WTC11 (cell line): ENCODE measurements at regions not wholly inside any gene's neighbourhood (a gene's known extent, or its start where the extent isn't known, plus 50 kb on each side); places are given as distances from the start of the nearest gene placed in this dataset.
A peak's percentile ranks its signal among the peaks of the same experiment; 100 is the strongest.

Source experiments
- ATAC-seq: fragments of 200-7000 bp; cut with Tn5 transposase; 2 replicates; pipeline ENCODE4 v1.10.0; 2021; ENCODE audit warnings: mild to moderate bottlenecking, moderate library complexity
- CTCF ChIA-PET: fragments of 300-600 bp; sonication (Branson Sonifier 250); formaldehyde crosslinking; loops from one replicate; lab custom pipeline; 2021; ENCODE audit warnings: antibody characterized with exemption; lab: Charles Lee
- POLR2A ChIA-PET: fragments of 350-600 bp; sonication (Branson Sonifier 250); formaldehyde crosslinking; loops from one replicate; lab custom pipeline; 2021; ENCODE audit warnings: antibody characterized with exemption; lab: Charles Lee
- DNase-seq: peaks from one replicate; pipeline ENCODE4 v3.0.0; 2021; ENCODE audit warnings: low spot score
- H3K27ac Mint-ChIP-seq: 2 replicates; pipeline ENCODE4 v1.8.0; 2021; ENCODE audit warnings: mixed read lengths
- H3K27me3 Mint-ChIP-seq: 2 replicates; pipeline ENCODE4 v1.8.0; 2021; ENCODE audit warnings: low read depth, mild to moderate bottlenecking, moderate library complexity, mixed read lengths
- H3K36me3 Mint-ChIP-seq: 2 replicates; pipeline ENCODE4 v1.8.0; 2021; ENCODE audit warnings: mixed read lengths
- H3K4me1 Mint-ChIP-seq: 2 replicates; pipeline ENCODE4 v1.8.0; 2022; ENCODE audit warnings: mixed read lengths
- H3K4me3 Mint-ChIP-seq: 2 replicates; pipeline ENCODE4 v1.8.0; 2021; ENCODE audit warnings: mild to moderate bottlenecking, moderate library complexity, mixed read lengths
- H3K9me3 Mint-ChIP-seq: 2 replicates; pipeline ENCODE4 v1.8.0; 2021; ENCODE audit warnings: mixed read lengths
- ATF2 ChIP-seq: sonication (generic); formaldehyde crosslinking; IDR thresholded peaks from 2 replicates; pipeline ENCODE4 v1.8.1; 2022; ENCODE audit warnings: low read depth, missing genetic modification reagents, borderline replicate concordance
- CBFB ChIP-seq: sonication (generic); formaldehyde crosslinking; IDR thresholded peaks from 2 replicates; pipeline ENCODE4 v1.8.1; 2022; ENCODE audit warnings: mild to moderate bottlenecking, low read depth, missing genetic modification reagents
- EMX1 ChIP-seq: fragments of 250-450 bp; sonication (Bioruptor Pico); IDR thresholded peaks from 2 replicates; pipeline ENCODE4 v1.8.0; 2021; ENCODE audit warnings: mild to moderate bottlenecking
- FOXK1 ChIP-seq: sonication (generic); formaldehyde crosslinking; IDR thresholded peaks from 2 replicates; pipeline ENCODE4 v1.8.0; 2022; ENCODE audit warnings: mild to moderate bottlenecking, moderate library complexity, missing genetic modification reagents
- GABPB1 ChIP-seq: sonication (generic); formaldehyde crosslinking; IDR thresholded peaks from 2 replicates; pipeline ENCODE4 v1.8.1; 2023; ENCODE audit warnings: mild to moderate bottlenecking, missing genetic modification reagents
- JAZF1 ChIP-seq: fragments of 250-450 bp; sonication (Bioruptor Pico); IDR thresholded peaks from 2 replicates; pipeline ENCODE4 v1.9.0; 2021; ENCODE audit warnings: moderate library complexity, mild to moderate bottlenecking, inconsistent platforms
- OVOL2 ChIP-seq: fragments of 250-450 bp; sonication (Bioruptor Pico); IDR thresholded peaks from 2 replicates; pipeline ENCODE4 v1.9.0; 2021; ENCODE audit warnings: mild to moderate bottlenecking, borderline replicate concordance
- ZNF232 ChIP-seq: sonication (generic); formaldehyde crosslinking; IDR thresholded peaks from 2 replicates; pipeline ENCODE4 v1.8.0; 2022; ENCODE audit warnings: mild to moderate bottlenecking, missing genetic modification reagents
- ZNF263 ChIP-seq: sonication (generic); formaldehyde crosslinking; IDR thresholded peaks from 2 replicates; pipeline ENCODE4 v1.8.1; 2022; ENCODE audit warnings: low read depth, mild to moderate bottlenecking, moderate library complexity, missing genetic modification reagents
- ZNF317 ChIP-seq: sonication (generic); formaldehyde crosslinking; IDR thresholded peaks from 2 replicates; pipeline ENCODE4 v1.8.1; 2023; ENCODE audit warnings: low read depth, mild to moderate bottlenecking, moderate library complexity, missing genetic modification reagents, borderline replicate concordance
- ZNF416 ChIP-seq: fragments of 250-450 bp; sonication (Bioruptor Pico); IDR thresholded peaks from 2 replicates; pipeline ENCODE4 v1.9.0; 2021; ENCODE audit warnings: mild to moderate bottlenecking, inconsistent platforms
- ZNF671 ChIP-seq: fragments of 250-450 bp; sonication (Bioruptor Pico); IDR thresholded peaks from 2 replicates; pipeline ENCODE4 v1.8.0; 2021; ENCODE audit warnings: mild to moderate bottlenecking
- TF ChIP-seq, protein P1 (sequence below): sonication (generic); formaldehyde crosslinking; IDR thresholded peaks from 2 replicates; pipeline ENCODE4 v1.8.0; 2023; ENCODE audit warnings: missing genetic modification reagents
- TF ChIP-seq, protein P2 (sequence below): sonication (generic); formaldehyde crosslinking; conservative IDR thresholded peaks from 2 replicates; pipeline ENCODE4 v1.8.1; 2022; ENCODE audit warnings: mild to moderate bottlenecking, missing genetic modification reagents
- TF ChIP-seq, protein P3 (sequence below): sonication (generic); formaldehyde crosslinking; IDR thresholded peaks from 2 replicates; pipeline ENCODE4 v1.8.0; 2023; ENCODE audit warnings: missing genetic modification reagents, mild to moderate bottlenecking, borderline replicate concordance
- TF ChIP-seq, protein P4 (sequence below): fragments of 200-600 bp; IDR thresholded peaks from 2 replicates; pipeline ENCODE4 v1.8.0; 2022; ENCODE audit warnings: antibody characterized with exemption
- TF ChIP-seq, protein P5 (sequence below): fragments of 250-450 bp; sonication (Bioruptor Pico); IDR thresholded peaks from 2 replicates; pipeline ENCODE4 v1.8.0; 2021; ENCODE audit warnings: mild to moderate bottlenecking

DNA sequence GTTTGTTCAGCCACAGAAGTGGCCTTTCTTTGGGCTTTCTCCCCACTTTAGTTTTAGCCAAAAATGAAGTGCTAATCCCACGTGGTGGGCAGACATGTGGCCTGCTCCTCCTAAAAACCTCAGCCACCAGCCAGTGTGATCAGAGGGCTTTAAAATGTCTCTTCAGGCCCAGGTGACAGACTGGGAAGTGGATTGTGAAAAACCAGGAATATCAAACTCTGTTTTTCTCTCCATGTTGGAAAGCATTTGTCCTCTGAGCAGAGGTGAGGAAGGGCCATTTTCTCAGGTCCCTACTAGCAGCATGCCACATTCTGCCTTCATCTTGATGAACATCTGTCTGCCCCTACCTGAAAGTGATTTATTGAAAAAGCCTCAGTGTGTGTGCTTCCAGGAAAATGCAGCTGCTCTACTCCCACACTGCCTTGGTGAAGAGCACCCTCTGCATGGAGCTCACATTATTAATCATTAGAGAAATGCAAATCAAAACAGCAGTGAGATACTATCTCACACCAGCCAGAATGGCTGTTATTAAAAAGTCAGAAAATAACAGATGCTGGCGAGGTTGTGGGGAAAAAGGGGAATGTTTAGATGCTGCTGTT is 181.2 kb upstream of the DMAC1 start:
- ChIA-PET POLR2A (no interaction called here), CTCF (no interaction called here)
- ATAC-seq (no peak), DNase-seq (no peak)
- peaks cover 32% of the 10 kb centered on the region for H3K4me1 Mint-ChIP-seq
- no peak overlapping the region for H3K4me3 Mint-ChIP-seq
- H3K9me3 Mint-ChIP-seq: no peaks in the 10 kb centered on the region
- no peaks in the 10 kb centered on the region for H3K36me3 Mint-ChIP-seq
- TF ChIP-seq ZNF671 (no peak), GABPB1 (CRISPR knock-in tag) (no peak), ZNF317 (CRISPR knock-in tag) (no peak), ATF2 (no peak), ZNF263 (CRISPR knock-in tag) (no peak), OVOL2 (CRISPR knock-in tag) (no peak), CBFB (CRISPR knock-in tag) (no peak), JAZF1 (CRISPR knock-in tag) (no peak), ZNF416 (CRISPR knock-in tag) (no peak), ZNF232 (no peak), FOXK1 (no peak), EMX1 (CRISPR knock-in tag) (no peak)
- TF ChIP-seq, protein P1, sequence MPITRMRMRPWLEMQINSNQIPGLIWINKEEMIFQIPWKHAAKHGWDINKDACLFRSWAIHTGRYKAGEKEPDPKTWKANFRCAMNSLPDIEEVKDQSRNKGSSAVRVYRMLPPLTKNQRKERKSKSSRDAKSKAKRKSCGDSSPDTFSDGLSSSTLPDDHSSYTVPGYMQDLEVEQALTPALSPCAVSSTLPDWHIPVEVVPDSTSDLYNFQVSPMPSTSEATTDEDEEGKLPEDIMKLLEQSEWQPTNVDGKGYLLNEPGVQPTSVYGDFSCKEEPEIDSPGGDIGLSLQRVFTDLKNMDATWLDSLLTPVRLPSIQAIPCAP (CRISPR knock-in tag): no peak
- TF ChIP-seq, protein P2, sequence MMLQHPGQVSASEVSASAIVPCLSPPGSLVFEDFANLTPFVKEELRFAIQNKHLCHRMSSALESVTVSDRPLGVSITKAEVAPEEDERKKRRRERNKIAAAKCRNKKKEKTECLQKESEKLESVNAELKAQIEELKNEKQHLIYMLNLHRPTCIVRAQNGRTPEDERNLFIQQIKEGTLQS: no peak
- TF ChIP-seq, protein P3, sequence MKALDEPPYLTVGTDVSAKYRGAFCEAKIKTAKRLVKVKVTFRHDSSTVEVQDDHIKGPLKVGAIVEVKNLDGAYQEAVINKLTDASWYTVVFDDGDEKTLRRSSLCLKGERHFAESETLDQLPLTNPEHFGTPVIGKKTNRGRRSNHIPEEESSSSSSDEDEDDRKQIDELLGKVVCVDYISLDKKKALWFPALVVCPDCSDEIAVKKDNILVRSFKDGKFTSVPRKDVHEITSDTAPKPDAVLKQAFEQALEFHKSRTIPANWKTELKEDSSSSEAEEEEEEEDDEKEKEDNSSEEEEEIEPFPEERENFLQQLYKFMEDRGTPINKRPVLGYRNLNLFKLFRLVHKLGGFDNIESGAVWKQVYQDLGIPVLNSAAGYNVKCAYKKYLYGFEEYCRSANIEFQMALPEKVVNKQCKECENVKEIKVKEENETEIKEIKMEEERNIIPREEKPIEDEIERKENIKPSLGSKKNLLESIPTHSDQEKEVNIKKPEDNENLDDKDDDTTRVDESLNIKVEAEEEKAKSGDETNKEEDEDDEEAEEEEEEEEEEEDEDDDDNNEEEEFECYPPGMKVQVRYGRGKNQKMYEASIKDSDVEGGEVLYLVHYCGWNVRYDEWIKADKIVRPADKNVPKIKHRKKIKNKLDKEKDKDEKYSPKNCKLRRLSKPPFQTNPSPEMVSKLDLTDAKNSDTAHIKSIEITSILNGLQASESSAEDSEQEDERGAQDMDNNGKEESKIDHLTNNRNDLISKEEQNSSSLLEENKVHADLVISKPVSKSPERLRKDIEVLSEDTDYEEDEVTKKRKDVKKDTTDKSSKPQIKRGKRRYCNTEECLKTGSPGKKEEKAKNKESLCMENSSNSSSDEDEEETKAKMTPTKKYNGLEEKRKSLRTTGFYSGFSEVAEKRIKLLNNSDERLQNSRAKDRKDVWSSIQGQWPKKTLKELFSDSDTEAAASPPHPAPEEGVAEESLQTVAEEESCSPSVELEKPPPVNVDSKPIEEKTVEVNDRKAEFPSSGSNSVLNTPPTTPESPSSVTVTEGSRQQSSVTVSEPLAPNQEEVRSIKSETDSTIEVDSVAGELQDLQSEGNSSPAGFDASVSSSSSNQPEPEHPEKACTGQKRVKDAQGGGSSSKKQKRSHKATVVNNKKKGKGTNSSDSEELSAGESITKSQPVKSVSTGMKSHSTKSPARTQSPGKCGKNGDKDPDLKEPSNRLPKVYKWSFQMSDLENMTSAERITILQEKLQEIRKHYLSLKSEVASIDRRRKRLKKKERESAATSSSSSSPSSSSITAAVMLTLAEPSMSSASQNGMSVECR (CRISPR knock-in tag): no peak
- TF ChIP-seq, protein P4, sequence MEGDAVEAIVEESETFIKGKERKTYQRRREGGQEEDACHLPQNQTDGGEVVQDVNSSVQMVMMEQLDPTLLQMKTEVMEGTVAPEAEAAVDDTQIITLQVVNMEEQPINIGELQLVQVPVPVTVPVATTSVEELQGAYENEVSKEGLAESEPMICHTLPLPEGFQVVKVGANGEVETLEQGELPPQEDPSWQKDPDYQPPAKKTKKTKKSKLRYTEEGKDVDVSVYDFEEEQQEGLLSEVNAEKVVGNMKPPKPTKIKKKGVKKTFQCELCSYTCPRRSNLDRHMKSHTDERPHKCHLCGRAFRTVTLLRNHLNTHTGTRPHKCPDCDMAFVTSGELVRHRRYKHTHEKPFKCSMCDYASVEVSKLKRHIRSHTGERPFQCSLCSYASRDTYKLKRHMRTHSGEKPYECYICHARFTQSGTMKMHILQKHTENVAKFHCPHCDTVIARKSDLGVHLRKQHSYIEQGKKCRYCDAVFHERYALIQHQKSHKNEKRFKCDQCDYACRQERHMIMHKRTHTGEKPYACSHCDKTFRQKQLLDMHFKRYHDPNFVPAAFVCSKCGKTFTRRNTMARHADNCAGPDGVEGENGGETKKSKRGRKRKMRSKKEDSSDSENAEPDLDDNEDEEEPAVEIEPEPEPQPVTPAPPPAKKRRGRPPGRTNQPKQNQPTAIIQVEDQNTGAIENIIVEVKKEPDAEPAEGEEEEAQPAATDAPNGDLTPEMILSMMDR: no peak
- TF ChIP-seq, protein P5, sequence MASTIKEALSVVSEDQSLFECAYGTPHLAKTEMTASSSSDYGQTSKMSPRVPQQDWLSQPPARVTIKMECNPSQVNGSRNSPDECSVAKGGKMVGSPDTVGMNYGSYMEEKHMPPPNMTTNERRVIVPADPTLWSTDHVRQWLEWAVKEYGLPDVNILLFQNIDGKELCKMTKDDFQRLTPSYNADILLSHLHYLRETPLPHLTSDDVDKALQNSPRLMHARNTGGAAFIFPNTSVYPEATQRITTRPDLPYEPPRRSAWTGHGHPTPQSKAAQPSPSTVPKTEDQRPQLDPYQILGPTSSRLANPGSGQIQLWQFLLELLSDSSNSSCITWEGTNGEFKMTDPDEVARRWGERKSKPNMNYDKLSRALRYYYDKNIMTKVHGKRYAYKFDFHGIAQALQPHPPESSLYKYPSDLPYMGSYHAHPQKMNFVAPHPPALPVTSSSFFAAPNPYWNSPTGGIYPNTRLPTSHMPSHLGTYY (CRISPR knock-in tag): no peak
- H3K27me3 Mint-ChIP-seq: no peaks in the 10 kb centered on the region
- H3K27ac Mint-ChIP-seq: peak overlapping the region; percentile 72; the same call in 1 of the 2 replicates
